K562 (cell line): ENCODE measurements at regions not wholly inside any gene's neighbourhood (a gene's known extent, or its start where the extent isn't known, plus 50 kb on each side); places are given as distances from the start of the nearest gene placed in this dataset.

Experiments
- ATAC-seq: fragments of 200-7000 bp; cut with Tn5 transposase; 3 replicates; pipeline ENCODE4 v1.9.1; 2020; ENCODE audit warnings: moderate library complexity
- BruUV-seq: library from RNA; stranded (reverse); fragments of 400-500 nt; replicated peaks from 2 replicates; lab custom pipeline; 2021; lab: Mats Ljungman, UMichigan
- CTCF ChIA-PET: fragments of 300-600 bp; formaldehyde crosslinking; extraction: SDS; loops from one replicate; lab custom pipeline; 2021; ENCODE audit warnings: low intra/inter-chr PET ratio; lab: Yijun Ruan, JAX
- POLR2A ChIA-PET: fragments of 300-600, 350-650 bp; sonication (Branson Sonifier 250); formaldehyde crosslinking; extraction: SDS; loops from one replicate; lab custom pipeline; 2021; ENCODE audit warnings: antibody characterized with exemption, inconsistent platforms; lab: Yijun Ruan, JAX
- DNase-seq, 4 experiments: peaks; one replicate each; pipeline versions ENCODE4 v3.0.0 to v3.0.0-alpha.2; 2011 to 2018; ENCODE audit warnings: low spot score in 3 of 4, mixed read lengths in 3 of 4; ENCODE audit errors: extremely low read depth in 1 of 4
- FAIRE-seq: peaks from 2 replicates; lab custom pipeline; 2011; peaks lifted over from hg19 to GRCh38; lab: Jason Lieb, UNC
- H2AFZ ChIP-seq: 2 replicates; pipeline ENCODE4 v1.6.0; 2011; ENCODE audit warnings: low read depth, low read length, control low read depth, inconsistent platforms
- H3K27ac ChIP-seq: fragments of 200-600 bp; 3 replicates; pipeline ENCODE4 v1.8.0; 2011; ENCODE audit warnings: low read depth, mild to moderate bottlenecking, control low read depth, inconsistent platforms, low read length, moderate library complexity, mixed read lengths; ENCODE audit errors: extremely low read depth
- H3K27me3 ChIP-seq, 2 experiments: fragments of 300-600 bp in 1 of 2; 2 replicates in 1 of 2; 3 replicates in 1 of 2; pipeline versions ENCODE4 v1.6.0 to v1.8.0; 2011; ENCODE audit warnings: inconsistent platforms in 2 of 2, low read length in 2 of 2, mild to moderate bottlenecking in 1 of 2, mixed read lengths in 1 of 2, moderate library complexity in 1 of 2; ENCODE audit not compliant: control insufficient read depth in 2 of 2, insufficient read depth in 2 of 2
- H3K36me3 ChIP-seq: fragments of 300-600 bp; 3 replicates; pipeline ENCODE4 v1.8.0; 2011; ENCODE audit warnings: mild to moderate bottlenecking, low read length, inconsistent platforms; ENCODE audit not compliant: control insufficient read depth, insufficient read depth
- H3K4me1 ChIP-seq, 2 experiments: fragments of 200-600 bp in 1 of 2; replicated peaks in 1 of 2; 2 replicates in 1 of 2; 3 replicates in 1 of 2; pipeline versions ENCODE4 v1.5.1 to v1.8.0; 2011; ENCODE audit warnings: inconsistent platforms in 2 of 2, low read length in 2 of 2, mild to moderate bottlenecking in 1 of 2, mixed read lengths in 1 of 2, moderate library complexity in 1 of 2; ENCODE audit not compliant: control insufficient read depth in 2 of 2, insufficient read depth in 2 of 2
- H3K4me2 ChIP-seq: 2 replicates; pipeline ENCODE4 v1.6.1; 2011; ENCODE audit warnings: low read length, control low read depth, inconsistent platforms, mixed read lengths; ENCODE audit not compliant: insufficient read depth
- H3K4me3 ChIP-seq: fragments of 200-600 bp; sonication (generic), shearing (Covaris generic); 2 replicates; pipeline ENCODE4 v1.5.1; 2016; ENCODE audit warnings: control low read depth, inconsistent platforms
- H3K79me2 ChIP-seq: fragments of 200-600 bp; 3 replicates; pipeline ENCODE4 v1.8.0; 2011; ENCODE audit warnings: low read length, inconsistent platforms; ENCODE audit not compliant: control insufficient read depth, insufficient read depth
- H3K9ac ChIP-seq, 2 experiments: 2 replicates each; pipeline versions ENCODE4 v1.6.0 to v1.6.1; 2011; ENCODE audit warnings: low read depth in 2 of 2, low read length in 2 of 2, control low read depth in 1 of 2, inconsistent platforms in 1 of 2, mild to moderate bottlenecking in 1 of 2, mixed read lengths in 1 of 2; ENCODE audit not compliant: insufficient read depth in 1 of 2
- H3K9me1 ChIP-seq: one replicate; pipeline ENCODE4 v1.6.0; 2011; ENCODE audit warnings: inconsistent platforms, mild to moderate bottlenecking, low read length, moderate library complexity; ENCODE audit not compliant: control insufficient read depth, insufficient read depth
- H3K9me3 ChIP-seq: replicated peaks from 2 replicates; pipeline ENCODE4 v1.5.1; 2011; ENCODE audit warnings: low read depth, low read length, inconsistent platforms; ENCODE audit not compliant: control insufficient read depth, insufficient read depth
- H4K20me1 ChIP-seq: replicated peaks from 2 replicates; pipeline ENCODE4 v1.6.1; 2011; ENCODE audit warnings: low read length, inconsistent platforms, mixed read lengths; ENCODE audit not compliant: control insufficient read depth, insufficient read depth
- HMG20B ChIP-seq: fragments of 250-450 bp; sonication (Bioruptor Pico); IDR thresholded peaks from 2 replicates; pipeline ENCODE4 v1.5.0; 2021; ENCODE audit warnings: mild to moderate bottlenecking
- KDM1A ChIP-seq, 2 experiments: fragments of 450-650 bp; IDR thresholded peaks; 2 replicates each; pipeline ENCODE4 v1.6.1; 2016; ENCODE audit warnings: mild to moderate bottlenecking in 2 of 2
- NCOA6 ChIP-seq: fragments of 450-650 bp; IDR thresholded peaks from 2 replicates; pipeline ENCODE4 v1.6.1; 2017; ENCODE audit warnings: mild to moderate bottlenecking
- PCBP2 ChIP-seq: fragments of 200-400 bp; formaldehyde crosslinking; IDR thresholded peaks from 2 replicates; pipeline ENCODE4 v1.6.1; 2018; ENCODE audit warnings: low read length, low read depth, mild to moderate bottlenecking, moderate library complexity; ENCODE audit not compliant: poor library complexity, severe bottlenecking
- PHB ChIP-seq: fragments of 250-450 bp; sonication (Bioruptor Pico); IDR thresholded peaks from 2 replicates; pipeline ENCODE4 v1.5.0; 2021
- POU5F1 ChIP-seq: fragments of 150-350 bp; IDR thresholded peaks from 2 replicates; pipeline ENCODE4 v1.6.1; 2014; ENCODE audit warnings: borderline replicate concordance, low read length, low read depth, mild to moderate bottlenecking; ENCODE audit not compliant: partially characterized antibody
- ZBTB8A ChIP-seq: fragments of 450-650 bp; IDR thresholded peaks from 2 replicates; pipeline ENCODE4 v1.6.1; 2018; ENCODE audit warnings: mild to moderate bottlenecking, moderate library complexity; ENCODE audit not compliant: partially characterized antibody
- ZKSCAN8 ChIP-seq: fragments of 200-800 bp; sonication (Bioruptor generic); IDR thresholded peaks from 2 replicates; pipeline ENCODE4 v1.6.1; 2016; ENCODE audit warnings: missing genetic modification characterization, missing compliant biosample characterization
- ZNF134 ChIP-seq: fragments of 250-450 bp; sonication (Bioruptor Pico); conservative IDR thresholded peaks from 2 replicates; pipeline ENCODE4 v1.4.0; 2020
- ZNF316 ChIP-seq: fragments of 450-650 bp; IDR thresholded peaks from 2 replicates; pipeline ENCODE4 v1.6.1; 2016
- WGBS: fragments of 100-300 bp; shearing (Covaris generic); methylation state at CpG from one replicate; pipeline ENCODE4 v1.1.6; 2016; ENCODE audit warnings: low coverage, mixed read lengths; ENCODE audit not compliant: insufficient coverage; ENCODE audit errors: missing lambda C conversion rate; 5-methylcytosine and 5-hydroxymethylcytosine counted together
- in situ Hi-C: fragments of 300-500 bp; cut with MboI; formaldehyde crosslinking; loops from 4 replicates; pipeline ENCODE4 v1.15.0; 2018; ENCODE audit warnings: inconsistent platforms, mixed read lengths
- intact Hi-C: fragments of 100-400 bp; cut with micrococcal nuclease; formaldehyde crosslinking; loops from 2 replicates; pipeline ENCODE4 v1.14.2; 2022
- TF ChIP-seq, protein P1 (sequence below): fragments of 450-650 bp; IDR thresholded peaks from 2 replicates; pipeline ENCODE4 v1.7.0; 2016; ENCODE audit warnings: borderline replicate concordance
- TF ChIP-seq, protein P2 (sequence below): sonication (generic); formaldehyde crosslinking; IDR thresholded peaks from 2 replicates; pipeline ENCODE4 v1.8.1; 2023; ENCODE audit warnings: mild to moderate bottlenecking, missing genetic modification reagents, moderate library complexity

DNA sequence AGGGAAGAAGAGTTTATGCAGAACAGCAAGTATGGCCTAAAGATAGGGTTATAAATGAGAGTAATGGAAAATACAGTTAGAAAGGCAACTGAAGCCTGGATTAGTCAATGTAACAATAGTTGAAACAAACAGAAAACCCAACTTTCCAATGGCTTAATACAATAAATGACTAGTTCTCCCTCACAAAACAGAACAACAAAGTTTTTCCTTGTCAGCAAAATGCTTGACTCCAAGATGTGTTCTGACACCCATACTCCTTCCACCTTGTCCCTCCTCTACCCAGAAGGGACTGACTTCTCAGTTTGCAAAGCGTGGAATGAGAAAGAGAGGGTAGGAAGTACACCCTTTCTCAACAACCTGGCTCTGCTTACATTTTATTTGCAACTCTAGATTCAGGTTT, 191.4 kb upstream of the OSR1 start:
- Histone ChIP-seq H3K27me3 (no peaks in the 10 kb centered on the region), H4K20me1 (no peaks in the 10 kb centered on the region), H2AFZ (no peak overlapping the region), H3K4me1 (no peaks in the 10 kb centered on the region), H3K4me2 (no peak overlapping the region), H3K9me3 (no peaks in the 10 kb centered on the region), H3K36me3 (no peaks in the 10 kb centered on the region), H3K27ac (no peak overlapping the region), H3K9me1 (no peaks in the 10 kb centered on the region), H3K9ac (no peak overlapping the region), H3K79me2 (no peaks in the 10 kb centered on the region), H3K4me3 (no peak overlapping the region)
- ChIA-PET CTCF (no interaction called here), POLR2A (no interaction called here)
- intact Hi-C loops (no loop called here), in situ Hi-C loops (no loop called here)
- BruUV-seq: no TSS peak
- ATAC-seq: no peak
- 0% methylated on average over 1 of the region's 1 CpG for WGBS
- no peak for FAIRE-seq
- DNase-seq: no peak
- TF ChIP-seq, protein P1, sequence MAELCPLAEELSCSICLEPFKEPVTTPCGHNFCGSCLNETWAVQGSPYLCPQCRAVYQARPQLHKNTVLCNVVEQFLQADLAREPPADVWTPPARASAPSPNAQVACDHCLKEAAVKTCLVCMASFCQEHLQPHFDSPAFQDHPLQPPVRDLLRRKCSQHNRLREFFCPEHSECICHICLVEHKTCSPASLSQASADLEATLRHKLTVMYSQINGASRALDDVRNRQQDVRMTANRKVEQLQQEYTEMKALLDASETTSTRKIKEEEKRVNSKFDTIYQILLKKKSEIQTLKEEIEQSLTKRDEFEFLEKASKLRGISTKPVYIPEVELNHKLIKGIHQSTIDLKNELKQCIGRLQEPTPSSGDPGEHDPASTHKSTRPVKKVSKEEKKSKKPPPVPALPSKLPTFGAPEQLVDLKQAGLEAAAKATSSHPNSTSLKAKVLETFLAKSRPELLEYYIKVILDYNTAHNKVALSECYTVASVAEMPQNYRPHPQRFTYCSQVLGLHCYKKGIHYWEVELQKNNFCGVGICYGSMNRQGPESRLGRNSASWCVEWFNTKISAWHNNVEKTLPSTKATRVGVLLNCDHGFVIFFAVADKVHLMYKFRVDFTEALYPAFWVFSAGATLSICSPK: no peak
- TF ChIP-seq ZNF316: peak; percentile 36; the same call in 1 of the 2 replicates

DNA sequence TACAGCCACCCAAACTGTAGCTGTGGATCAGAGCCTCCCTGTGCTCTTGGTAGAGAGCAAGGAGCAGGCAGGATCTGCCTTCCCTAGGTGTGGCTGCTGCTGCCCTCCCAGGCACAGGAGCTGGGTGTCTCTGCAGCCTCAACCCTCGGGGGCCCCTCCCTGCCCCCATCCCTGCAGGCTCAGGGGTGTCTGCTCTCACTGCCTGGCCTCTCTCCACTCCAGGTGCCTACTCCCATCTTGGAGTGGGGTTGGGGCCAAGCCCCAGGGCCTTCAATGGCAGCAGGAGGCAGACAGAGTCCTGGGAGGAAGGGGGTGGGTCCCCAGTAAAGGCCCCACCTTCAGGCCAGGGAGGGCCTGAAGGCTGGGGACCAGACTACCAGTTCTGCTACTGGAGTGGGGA, 189.7 kb upstream of the OSR1 start:
- no peak overlapping the region for H3K4me3 ChIP-seq
- intact Hi-C loops (no loop called here), in situ Hi-C loops (no loop called here)
- ChIA-PET CTCF (no interaction called here), POLR2A (no interaction called here)
- DNase-seq: no peak
- H3K36me3 ChIP-seq: no peaks in the 10 kb centered on the region
- no peaks in the 10 kb centered on the region for H3K27me3 ChIP-seq
- no peak overlapping the region for H3K9ac ChIP-seq
- no peaks in the 10 kb centered on the region for H3K79me2 ChIP-seq
- H3K27ac ChIP-seq: no peak overlapping the region
- no peaks in the 10 kb centered on the region for H3K9me1 ChIP-seq
- no peak overlapping the region for H2AFZ ChIP-seq
- no peak for ATAC-seq
- H3K4me2 ChIP-seq: no peak overlapping the region
- FAIRE-seq: no peak
- H4K20me1 ChIP-seq: no peaks in the 10 kb centered on the region
- H3K4me1 ChIP-seq: no peaks in the 10 kb centered on the region
- BruUV-seq: no TSS peak
- H3K9me3 ChIP-seq: no peaks in the 10 kb centered on the region
- TF ChIP-seq PCBP2 (no peak), NCOA6 (no peak), ZNF134 (CRISPR knock-in tag) (no peak), ZBTB8A (no peak), HMG20B (CRISPR knock-in tag) (no peak), ZKSCAN8 (no peak), POU5F1 (no peak), KDM1A (IDR thresholded peaks at IDR 0.05) (no peak), PHB (CRISPR knock-in tag) (no peak)
- TF ChIP-seq, protein P2, sequence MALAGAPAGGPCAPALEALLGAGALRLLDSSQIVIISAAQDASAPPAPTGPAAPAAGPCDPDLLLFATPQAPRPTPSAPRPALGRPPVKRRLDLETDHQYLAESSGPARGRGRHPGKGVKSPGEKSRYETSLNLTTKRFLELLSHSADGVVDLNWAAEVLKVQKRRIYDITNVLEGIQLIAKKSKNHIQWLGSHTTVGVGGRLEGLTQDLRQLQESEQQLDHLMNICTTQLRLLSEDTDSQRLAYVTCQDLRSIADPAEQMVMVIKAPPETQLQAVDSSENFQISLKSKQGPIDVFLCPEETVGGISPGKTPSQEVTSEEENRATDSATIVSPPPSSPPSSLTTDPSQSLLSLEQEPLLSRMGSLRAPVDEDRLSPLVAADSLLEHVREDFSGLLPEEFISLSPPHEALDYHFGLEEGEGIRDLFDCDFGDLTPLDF (CRISPR knock-in tag): no peak
- TF ChIP-seq, all 486 proteins: peak for 0
- 0% methylated on average over 1 of the region's 1 CpG for WGBS
